HepG2 (cell line): ENCODE measurements at regions not wholly inside any gene's neighbourhood (a gene's known extent, or its start where the extent isn't known, plus 50 kb on each side); places are given as distances from the start of the nearest gene placed in this dataset.

ENCODE experiments used
- ATAC-seq: fragments of 200-7000 bp; cut with Tn5 transposase; 3 replicates; pipeline ENCODE4 v1.9.1; 2020; ENCODE audit warnings: mild to moderate bottlenecking, moderate library complexity
- BruUV-seq: library from RNA; stranded (reverse); fragments of 400-500 nt; replicated peaks from 2 replicates; lab custom pipeline; 2021; lab: Mats Ljungman, UMichigan
- CTCF ChIA-PET: fragments of 300-600 bp; formaldehyde crosslinking; extraction: SDS; loops from one replicate; lab custom pipeline; 2021; ENCODE audit warnings: low total read pairs, inconsistent platforms, low intra/inter-chr PET ratio; lab: Yijun Ruan, JAX
- POLR2A ChIA-PET: fragments of 350-600 bp; sonication (Branson Sonifier 250); formaldehyde crosslinking; loops from one replicate; lab custom pipeline; 2020; ENCODE audit warnings: antibody characterized with exemption, inconsistent platforms; lab: Yijun Ruan, JAX
- DNase-seq: peaks from one replicate; pipeline ENCODE4 v3.0.0-alpha.2; 2015; ENCODE audit warnings: low spot score
- FAIRE-seq: peaks from 3 replicates; lab custom pipeline; 2011; peaks lifted over from hg19 to GRCh38; lab: Jason Lieb, UNC
- H2AFZ ChIP-seq: one replicate; pipeline ENCODE4 v1.6.1; 2011; ENCODE audit warnings: low read length, inconsistent platforms
- H3K27ac ChIP-seq: fragments of 300-600 bp; 3 replicates; pipeline ENCODE4 v1.8.0; 2011; ENCODE audit warnings: mixed run types, mild to moderate bottlenecking, mixed read lengths, low read length, inconsistent platforms; ENCODE audit not compliant: insufficient read depth; ENCODE audit errors: extremely low read length
- H3K27me3 ChIP-seq, 2 experiments: fragments of 200-600 bp in 1 of 2; 2 replicates in 1 of 2; 3 replicates in 1 of 2; pipeline versions ENCODE4 v1.6.0 to v1.8.0; 2011; ENCODE audit warnings: low read length in 2 of 2, mild to moderate bottlenecking in 2 of 2, moderate library complexity in 2 of 2, inconsistent platforms in 1 of 2; ENCODE audit not compliant: insufficient read depth in 2 of 2, control insufficient read depth in 1 of 2
- H3K36me3 ChIP-seq, 2 experiments: fragments of 200-600 bp in 1 of 2; replicated peaks in 1 of 2; 2 replicates in 1 of 2; 3 replicates in 1 of 2; pipeline versions ENCODE4 v1.5.1 to v1.8.0; 2011; ENCODE audit warnings: low read length in 2 of 2, inconsistent platforms in 1 of 2; ENCODE audit not compliant: insufficient read depth in 2 of 2, control insufficient read depth in 1 of 2
- H3K4me1 ChIP-seq: 2 replicates; pipeline ENCODE4 v1.5.1; 2012; ENCODE audit warnings: low read length, inconsistent platforms; ENCODE audit not compliant: insufficient read depth
- H3K4me2 ChIP-seq: 2 replicates; pipeline ENCODE4 v1.6.0; 2011; ENCODE audit warnings: low read depth, low read length, inconsistent platforms
- H3K4me3 ChIP-seq, 3 experiments: fragments of 200-600 bp in 1 of 3; sonication (generic), shearing (Covaris generic) in 1 of 3; replicated peaks in 1 of 3; 2 replicates each; pipeline ENCODE4 v1.5.1; 2011 to 2016; ENCODE audit warnings: low read length in 3 of 3, inconsistent platforms in 2 of 3, low read depth in 2 of 3, mild to moderate bottlenecking in 2 of 3, control low read depth in 1 of 3, mixed read lengths in 1 of 3; ENCODE audit not compliant: insufficient read depth in 1 of 3
- H3K79me2 ChIP-seq: one replicate; pipeline ENCODE4 v1.6.1; 2011; ENCODE audit warnings: low read length, inconsistent platforms; ENCODE audit not compliant: insufficient read depth
- H3K9ac ChIP-seq: 2 replicates; pipeline ENCODE4 v1.6.0; 2011; ENCODE audit warnings: mild to moderate bottlenecking, low read depth, low read length, inconsistent platforms; ENCODE audit not compliant: insufficient read depth
- H3K9me3 ChIP-seq: 2 replicates; pipeline ENCODE4 v1.5.1; 2012; ENCODE audit warnings: mild to moderate bottlenecking, low read length
- H4K20me1 ChIP-seq: 2 replicates; pipeline ENCODE4 v1.6.0; 2011; ENCODE audit warnings: inconsistent platforms, mild to moderate bottlenecking, low read length, moderate library complexity; ENCODE audit not compliant: insufficient read depth
- BORCS8-MEF2B ChIP-seq: sonication (generic); formaldehyde crosslinking; IDR thresholded peaks from 2 replicates; pipeline ENCODE4 v1.8.0; 2022; ENCODE audit warnings: mild to moderate bottlenecking, missing genetic modification reagents
- CAMTA2 ChIP-seq: sonication (generic); formaldehyde crosslinking; IDR thresholded peaks from 2 replicates; pipeline ENCODE4 v1.4.0; 2020; ENCODE audit warnings: mild to moderate bottlenecking, missing genetic modification reagents, borderline replicate concordance
- GTF2F1 ChIP-seq: fragments of 150-350 bp; IDR thresholded peaks from 2 replicates; pipeline ENCODE4 v1.6.1; 2014; ENCODE audit warnings: low read length
- KLF12 ChIP-seq: sonication (generic); formaldehyde crosslinking; IDR thresholded peaks from 2 replicates; pipeline ENCODE4 v1.4.0; 2020; ENCODE audit warnings: missing genetic modification reagents, borderline replicate concordance
- SMARCE1 ChIP-seq: fragments of 450-650 bp; IDR thresholded peaks from 2 replicates; pipeline ENCODE4 v1.6.1; 2017; ENCODE audit warnings: borderline replicate concordance
- ZC3H13 ChIP-seq: sonication (generic); formaldehyde crosslinking; IDR thresholded peaks from 2 replicates; pipeline ENCODE4 v1.8.1; 2023; ENCODE audit warnings: mild to moderate bottlenecking, missing genetic modification reagents, moderate library complexity
- ZNF160 ChIP-seq: sonication (generic); formaldehyde crosslinking; IDR thresholded peaks from 2 replicates; pipeline ENCODE4 v1.8.0; 2022; ENCODE audit warnings: mild to moderate bottlenecking, inconsistent platforms, missing genetic modification reagents
- ZNF230 ChIP-seq: sonication (generic); formaldehyde crosslinking; IDR thresholded peaks from 2 replicates; pipeline ENCODE4 v1.4.0; 2020; ENCODE audit warnings: mild to moderate bottlenecking, missing genetic modification reagents
- ZNF253 ChIP-seq: sonication (generic); formaldehyde crosslinking; IDR thresholded peaks from 2 replicates; pipeline ENCODE4 v1.8.0; 2022; ENCODE audit warnings: mild to moderate bottlenecking, missing genetic modification reagents, borderline replicate concordance
- ZNF256 ChIP-seq: sonication (generic); formaldehyde crosslinking; conservative IDR thresholded peaks from 2 replicates; pipeline ENCODE4 v1.4.0; 2020; ENCODE audit warnings: missing genetic modification reagents
- ZNF672 ChIP-seq: sonication (generic); formaldehyde crosslinking; IDR thresholded peaks from 2 replicates; pipeline ENCODE4 v1.8.1; 2022; ENCODE audit warnings: missing genetic modification reagents
- ZNF761 ChIP-seq: sonication (generic); formaldehyde crosslinking; conservative IDR thresholded peaks from 2 replicates; pipeline ENCODE4 v1.4.0; 2020; ENCODE audit warnings: mild to moderate bottlenecking, missing genetic modification reagents
- WGBS: methylation state at CpG from one replicate; pipeline ENCODE4 v1.1.6; 2017; ENCODE audit warnings: low lambda C conversion rate; 5-methylcytosine and 5-hydroxymethylcytosine counted together
- in situ Hi-C: cut with HindIII; loops from 2 replicates; pipeline ENCODE4 v1.10.0; 2017; ENCODE audit warnings: low pct_unique_long_range_greater_than_20kb; ENCODE audit not compliant: extremely low pct_ligation_motif_present
- intact Hi-C: fragments of 100-400 bp; cut with micrococcal nuclease; formaldehyde crosslinking; loops from one replicate; pipeline ENCODE4 v1.10.0; 2022; ENCODE audit not compliant: unreplicated experiment
- TF ChIP-seq, protein P1 (sequence below): sonication (generic); formaldehyde crosslinking; conservative IDR thresholded peaks from 2 replicates; pipeline ENCODE4 v1.4.0; 2020; ENCODE audit warnings: missing genetic modification reagents
- TF ChIP-seq, protein P2 (sequence below): sonication (generic); formaldehyde crosslinking; IDR thresholded peaks from 2 replicates; pipeline ENCODE4 v1.8.1; 2023; ENCODE audit warnings: missing genetic modification reagents, inconsistent platforms, borderline replicate concordance
- TF ChIP-seq, protein P3 (sequence below): sonication (generic); formaldehyde crosslinking; IDR thresholded peaks from 2 replicates; pipeline ENCODE4 v1.5.0; 2020; ENCODE audit warnings: mild to moderate bottlenecking, missing genetic modification reagents, borderline replicate concordance
- TF ChIP-seq, protein P4 (sequence below): IDR thresholded peaks from 2 replicates; pipeline ENCODE4 v1.6.1; 2012; ENCODE audit warnings: inconsistent platforms

DNA sequence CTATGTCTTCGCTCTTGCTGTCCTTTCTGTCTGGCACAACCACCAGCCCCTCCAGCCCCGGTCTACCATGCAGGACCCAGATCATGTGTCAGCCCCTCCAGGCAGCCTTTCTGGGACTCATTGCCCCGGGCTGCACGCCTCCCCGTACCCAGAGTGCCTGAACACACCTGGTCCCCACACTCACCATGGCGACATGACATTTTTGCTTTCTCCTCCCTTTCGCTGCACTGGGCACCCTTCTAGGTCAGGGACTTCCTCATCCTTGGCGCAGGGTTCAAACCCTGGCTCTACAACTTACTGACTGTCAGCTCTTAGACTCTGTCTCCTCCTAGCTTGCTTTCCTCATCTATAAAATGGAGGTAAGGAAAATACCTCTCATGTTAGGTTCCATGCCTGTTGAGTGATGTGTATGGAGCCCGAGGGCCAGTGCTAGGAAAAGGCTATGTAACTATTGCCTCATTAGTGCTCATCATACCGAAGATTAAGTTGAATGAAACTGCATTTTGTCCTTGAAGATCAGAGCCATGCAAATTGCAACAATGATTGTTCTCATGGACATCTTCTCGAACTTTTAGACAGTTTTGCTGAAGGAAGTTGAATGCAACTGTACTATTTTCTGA, 49.7 kb upstream of the TIAM2 start:
- POLR2A ChIA-PET, result no interaction called here
- H3K36me3 ChIP-seq, result 0 out of 5 replicates have a peak, but pooled peaks cover 0 to 5% of the 10 kb centered on the region in 2 experiments
- TF ChIP-seq KLF12 (CRISPR knock-in tag), result no peak
- no peak for TF ChIP-seq SMARCE1
- TF ChIP-seq, protein P1, sequence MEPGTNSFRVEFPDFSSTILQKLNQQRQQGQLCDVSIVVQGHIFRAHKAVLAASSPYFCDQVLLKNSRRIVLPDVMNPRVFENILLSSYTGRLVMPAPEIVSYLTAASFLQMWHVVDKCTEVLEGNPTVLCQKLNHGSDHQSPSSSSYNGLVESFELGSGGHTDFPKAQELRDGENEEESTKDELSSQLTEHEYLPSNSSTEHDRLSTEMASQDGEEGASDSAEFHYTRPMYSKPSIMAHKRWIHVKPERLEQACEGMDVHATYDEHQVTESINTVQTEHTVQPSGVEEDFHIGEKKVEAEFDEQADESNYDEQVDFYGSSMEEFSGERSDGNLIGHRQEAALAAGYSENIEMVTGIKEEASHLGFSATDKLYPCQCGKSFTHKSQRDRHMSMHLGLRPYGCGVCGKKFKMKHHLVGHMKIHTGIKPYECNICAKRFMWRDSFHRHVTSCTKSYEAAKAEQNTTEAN (CRISPR knock-in tag), result no peak
- no peak for TF ChIP-seq ZNF160 (CRISPR knock-in tag)
- TF ChIP-seq ZC3H13, result no peak
- no peak for TF ChIP-seq ZNF761
- TF ChIP-seq BORCS8-MEF2B (CRISPR knock-in tag), result no peak
- TF ChIP-seq ZNF230, result no peak
- TF ChIP-seq ZNF256 (CRISPR knock-in tag), result no peak
- TF ChIP-seq CAMTA2, result no peak
- TF ChIP-seq, protein P2, sequence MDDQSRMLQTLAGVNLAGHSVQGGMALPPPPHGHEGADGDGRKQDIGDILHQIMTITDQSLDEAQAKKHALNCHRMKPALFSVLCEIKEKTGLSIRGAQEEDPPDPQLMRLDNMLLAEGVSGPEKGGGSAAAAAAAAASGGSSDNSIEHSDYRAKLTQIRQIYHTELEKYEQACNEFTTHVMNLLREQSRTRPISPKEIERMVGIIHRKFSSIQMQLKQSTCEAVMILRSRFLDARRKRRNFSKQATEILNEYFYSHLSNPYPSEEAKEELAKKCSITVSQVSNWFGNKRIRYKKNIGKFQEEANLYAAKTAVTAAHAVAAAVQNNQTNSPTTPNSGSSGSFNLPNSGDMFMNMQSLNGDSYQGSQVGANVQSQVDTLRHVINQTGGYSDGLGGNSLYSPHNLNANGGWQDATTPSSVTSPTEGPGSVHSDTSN (CRISPR knock-in tag), result no peak
- TF ChIP-seq ZNF672, result no peak
- no peak for TF ChIP-seq GTF2F1
- TF ChIP-seq ZNF253 (CRISPR knock-in tag), result no peak
- TF ChIP-seq, protein P3, sequence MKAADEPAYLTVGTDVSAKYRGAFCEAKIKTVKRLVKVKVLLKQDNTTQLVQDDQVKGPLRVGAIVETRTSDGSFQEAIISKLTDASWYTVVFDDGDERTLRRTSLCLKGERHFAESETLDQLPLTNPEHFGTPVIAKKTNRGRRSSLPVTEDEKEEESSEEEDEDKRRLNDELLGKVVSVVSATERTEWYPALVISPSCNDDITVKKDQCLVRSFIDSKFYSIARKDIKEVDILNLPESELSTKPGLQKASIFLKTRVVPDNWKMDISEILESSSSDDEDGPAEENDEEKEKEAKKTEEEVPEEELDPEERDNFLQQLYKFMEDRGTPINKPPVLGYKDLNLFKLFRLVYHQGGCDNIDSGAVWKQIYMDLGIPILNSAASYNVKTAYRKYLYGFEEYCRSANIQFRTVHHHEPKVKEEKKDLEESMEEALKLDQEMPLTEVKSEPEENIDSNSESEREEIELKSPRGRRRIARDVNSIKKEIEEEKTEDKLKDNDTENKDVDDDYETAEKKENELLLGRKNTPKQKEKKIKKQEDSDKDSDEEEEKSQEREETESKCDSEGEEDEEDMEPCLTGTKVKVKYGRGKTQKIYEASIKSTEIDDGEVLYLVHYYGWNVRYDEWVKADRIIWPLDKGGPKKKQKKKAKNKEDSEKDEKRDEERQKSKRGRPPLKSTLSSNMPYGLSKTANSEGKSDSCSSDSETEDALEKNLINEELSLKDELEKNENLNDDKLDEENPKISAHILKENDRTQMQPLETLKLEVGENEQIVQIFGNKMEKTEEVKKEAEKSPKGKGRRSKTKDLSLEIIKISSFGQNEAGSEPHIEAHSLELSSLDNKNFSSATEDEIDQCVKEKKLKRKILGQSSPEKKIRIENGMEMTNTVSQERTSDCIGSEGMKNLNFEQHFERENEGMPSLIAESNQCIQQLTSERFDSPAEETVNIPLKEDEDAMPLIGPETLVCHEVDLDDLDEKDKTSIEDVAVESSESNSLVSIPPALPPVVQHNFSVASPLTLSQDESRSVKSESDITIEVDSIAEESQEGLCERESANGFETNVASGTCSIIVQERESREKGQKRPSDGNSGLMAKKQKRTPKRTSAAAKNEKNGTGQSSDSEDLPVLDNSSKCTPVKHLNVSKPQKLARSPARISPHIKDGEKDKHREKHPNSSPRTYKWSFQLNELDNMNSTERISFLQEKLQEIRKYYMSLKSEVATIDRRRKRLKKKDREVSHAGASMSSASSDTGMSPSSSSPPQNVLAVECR, result no peak
- TF ChIP-seq, protein P4, sequence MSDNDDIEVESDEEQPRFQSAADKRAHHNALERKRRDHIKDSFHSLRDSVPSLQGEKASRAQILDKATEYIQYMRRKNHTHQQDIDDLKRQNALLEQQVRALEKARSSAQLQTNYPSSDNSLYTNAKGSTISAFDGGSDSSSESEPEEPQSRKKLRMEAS, result no peak
- TF ChIP-seq, all 625 proteins: peak for 0
- Histone ChIP-seq H3K4me1 (no peaks in the 10 kb centered on the region), H3K4me2 (no peak overlapping the region), H3K9me3 (no peaks in the 10 kb centered on the region), H3K79me2 (no peaks in the 10 kb centered on the region), H3K27ac (no peak overlapping the region), H3K27me3 (no peaks in the 10 kb centered on the region), H3K4me3 (no peak overlapping the region), H4K20me1 (no peaks in the 10 kb centered on the region), H2AFZ (no peak overlapping the region), H3K9ac (no peak overlapping the region)
- in situ Hi-C loops (no loop called here), intact Hi-C loops (no loop called here)
- ATAC-seq (no peak), FAIRE-seq (no peak), DNase-seq (no peak)
- no TSS peak for BruUV-seq
- WGBS, result 88% methylated on average over 11 of the region's 11 CpGs
- CTCF ChIA-PET, result no interaction called here
